GM12878 (cell line): ENCODE measurements at regions not wholly inside any gene's neighbourhood (a gene's known extent, or its start where the extent isn't known, plus 50 kb on each side); places are given as distances from the start of the nearest gene placed in this dataset.

Experiments used
- ATAC-seq: fragments of 200-7000 bp; cut with Tn5 transposase; 3 replicates; pipeline ENCODE4 v1.9.1; 2020; ENCODE audit warnings: mild to moderate bottlenecking, moderate library complexity
- BruUV-seq: library from RNA; stranded (reverse); fragments of 400-500 nt; replicated peaks from 2 replicates; lab custom pipeline; 2021; lab: Mats Ljungman, UMichigan
- CTCF ChIA-PET: fragments of 300-600 bp; sonication (Branson Sonifier 250); formaldehyde crosslinking; extraction: SDS; loops from one replicate; lab custom pipeline; 2021; ENCODE audit warnings: inconsistent platforms; lab: Yijun Ruan, JAX
- POLR2A ChIA-PET: fragments of 350-600 bp; formaldehyde crosslinking; extraction: SDS; loops from one replicate; lab custom pipeline; 2021; ENCODE audit warnings: inconsistent platforms; lab: Charles Lee
- RAD21 ChIA-PET: fragments of 300-600 bp; sonication (Branson Sonifier 250); formaldehyde crosslinking; loops from one replicate; lab custom pipeline; 2023; ENCODE audit warnings: antibody characterized with exemption; ENCODE audit not compliant: unreplicated experiment; lab: Charles Lee
- SMC1A ChIA-PET: fragments of 300-600 bp; sonication (Branson Sonifier 250); formaldehyde crosslinking; loops from one replicate; lab custom pipeline; 2023; ENCODE audit not compliant: unreplicated experiment, uncharacterized antibody; lab: Charles Lee
- DNase-seq: peaks from one replicate; pipeline ENCODE4 v3.0.0-alpha.2; 2011; ENCODE audit warnings: low read depth, low spot score
- FAIRE-seq: peaks from 3 replicates; lab custom pipeline; 2011; peaks lifted over from hg19 to GRCh38; lab: Jason Lieb, UNC
- H2AFZ ChIP-seq: 2 replicates; pipeline ENCODE4 v1.6.0; 2011; ENCODE audit warnings: low read depth, low read length, control low read depth; ENCODE audit not compliant: control insufficient read depth
- H3K27ac ChIP-seq: 2 replicates; pipeline ENCODE4 v1.5.1; 2011; ENCODE audit warnings: control low read depth; ENCODE audit not compliant: control insufficient read depth, insufficient read depth
- H3K27me3 ChIP-seq, 2 experiments: replicated peaks in 1 of 2; 2 replicates each; pipeline versions ENCODE4 v1.6.0 to v1.6.1; 2011; ENCODE audit warnings: low read length in 1 of 2; ENCODE audit not compliant: control insufficient read depth in 2 of 2, insufficient read depth in 2 of 2
- H3K36me3 ChIP-seq, 2 experiments: 2 replicates each; pipeline ENCODE4 v1.5.1; 2011; ENCODE audit warnings: low read length in 1 of 2; ENCODE audit not compliant: control insufficient read depth in 2 of 2, insufficient read depth in 2 of 2
- H3K4me1 ChIP-seq: 2 replicates; pipeline ENCODE4 v1.6.1; 2011; ENCODE audit warnings: mild to moderate bottlenecking, low read length, moderate library complexity, mixed read lengths; ENCODE audit not compliant: control insufficient read depth, insufficient read depth
- H3K4me2 ChIP-seq: 2 replicates; pipeline ENCODE4 v1.6.0; 2011; ENCODE audit warnings: control low read depth; ENCODE audit not compliant: control insufficient read depth, insufficient read depth
- H3K4me3 ChIP-seq: fragments of 200-600 bp; sonication (generic); 2 replicates; pipeline ENCODE4 v1.5.1; 2016
- H3K79me2 ChIP-seq: 2 replicates; pipeline ENCODE4 v1.6.0; 2011; ENCODE audit warnings: low read length; ENCODE audit not compliant: control insufficient read depth, insufficient read depth
- H3K9ac ChIP-seq: 2 replicates; pipeline ENCODE4 v1.8.0; 2011; ENCODE audit warnings: low read length, control low read depth, mixed read lengths; ENCODE audit not compliant: control insufficient read depth, insufficient read depth
- H3K9me3 ChIP-seq: replicated peaks from 3 replicates; pipeline ENCODE4 v1.5.1; 2011; ENCODE audit warnings: mild to moderate bottlenecking, low read length; ENCODE audit not compliant: control insufficient read depth, insufficient read depth
- H4K20me1 ChIP-seq: 2 replicates; pipeline ENCODE4 v1.6.0; 2011; ENCODE audit not compliant: control insufficient read depth, insufficient read depth
- BCL11A ChIP-seq: IDR thresholded peaks from 2 replicates; pipeline ENCODE4 v1.6.1; 2011; ENCODE audit warnings: low read depth, low read length
- BRCA1 ChIP-seq: IDR thresholded peaks from 2 replicates; pipeline ENCODE4 v1.6.1; 2011; ENCODE audit warnings: low read depth, low read length, improper control_type of control experiment
- CBFB ChIP-seq: IDR thresholded peaks from 2 replicates; pipeline ENCODE4 v1.6.1; 2016; ENCODE audit warnings: antibody characterized with exemption, low read depth
- CHD2 ChIP-seq: IDR thresholded peaks from 2 replicates; pipeline ENCODE4 v1.6.1; 2011; ENCODE audit warnings: low read depth, low read length, improper control_type of control experiment, borderline replicate concordance
- CREB1 ChIP-seq: IDR thresholded peaks from 2 replicates; pipeline ENCODE4 v1.6.1; 2012; ENCODE audit warnings: low read depth, mild to moderate bottlenecking, inconsistent platforms
- ESRRA ChIP-seq: IDR thresholded peaks from 2 replicates; pipeline ENCODE4 v1.6.1; 2012; ENCODE audit warnings: mild to moderate bottlenecking, low read length, improper control_type of control experiment
- FOXK2 ChIP-seq: fragments of 450-650 bp; IDR thresholded peaks from 2 replicates; pipeline ENCODE4 v1.6.1; 2017; ENCODE audit warnings: mild to moderate bottlenecking, moderate library complexity
- HDGF ChIP-seq: fragments of 450-650 bp; IDR thresholded peaks from 2 replicates; pipeline ENCODE4 v1.6.1; 2016; ENCODE audit warnings: antibody characterized with exemption
- IRF3 ChIP-seq: fragments of 450-650 bp; IDR thresholded peaks from 2 replicates; pipeline ENCODE4 v1.6.1; 2014; ENCODE audit warnings: mild to moderate bottlenecking
- IRF4 ChIP-seq: IDR thresholded peaks from 2 replicates; pipeline ENCODE4 v1.6.1; 2011; ENCODE audit warnings: low read depth, low read length
- MYC ChIP-seq: IDR thresholded peaks from 2 replicates; pipeline ENCODE4 v1.6.1; 2011; ENCODE audit warnings: mild to moderate bottlenecking, low read length, moderate library complexity, inconsistent platforms; ENCODE audit not compliant: insufficient read depth, insufficient replicate concordance, insufficient read length, severe bottlenecking
- NBN ChIP-seq: fragments of 450-650 bp; IDR thresholded peaks from 2 replicates; pipeline ENCODE4 v1.6.1; 2016
- NFYB ChIP-seq: IDR thresholded peaks from 2 replicates; pipeline ENCODE4 v1.6.1; 2011; ENCODE audit warnings: low read depth, mild to moderate bottlenecking, low read length, improper control_type of control experiment, moderate library complexity; ENCODE audit not compliant: insufficient read depth
- POLR2AphosphoS2 ChIP-seq: IDR thresholded peaks from 2 replicates; pipeline ENCODE4 v1.6.1; 2011; ENCODE audit warnings: low read depth, mild to moderate bottlenecking, low read length, improper control_type of control experiment, moderate library complexity
- POU2F2 ChIP-seq: IDR thresholded peaks from 3 replicates; pipeline ENCODE4 v1.6.1; 2011; ENCODE audit warnings: low read depth, mild to moderate bottlenecking, low read length, borderline replicate concordance
- RFX5 ChIP-seq: IDR thresholded peaks from 2 replicates; pipeline ENCODE4 v1.6.1; 2011; ENCODE audit warnings: low read depth, low read length, improper control_type of control experiment
- SMC3 ChIP-seq: IDR thresholded peaks from 2 replicates; pipeline ENCODE4 v1.6.1; 2011; ENCODE audit warnings: low read length, improper control_type of control experiment, borderline replicate concordance
- YY1 ChIP-seq: IDR thresholded peaks from 2 replicates; pipeline ENCODE4 v1.6.1; 2011; ENCODE audit warnings: low read depth, mild to moderate bottlenecking, low read length
- ZNF274 ChIP-seq: IDR thresholded peaks from one replicate; pipeline ENCODE4 v1.8.0; 2011; ENCODE audit not compliant: insufficient read length, insufficient read depth
- WGBS: methylation state at CpG from one replicate; pipeline ENCODE4 v1.1.6; 2016; ENCODE audit warnings: low lambda C conversion rate; ENCODE audit not compliant: insufficient replicate concordance, insufficient coverage; ENCODE audit errors: missing lambda C conversion rate; 5-methylcytosine and 5-hydroxymethylcytosine counted together
- in situ Hi-C: fragments of 300-500 bp; cut with MboI; formaldehyde crosslinking; loops from 9 replicates; pipeline ENCODE4 v1.14.3; 2018; ENCODE audit warnings: mixed read lengths
- intact Hi-C: fragments of 100-400 bp; cut with micrococcal nuclease; formaldehyde crosslinking; loops from one replicate; pipeline ENCODE4 v1.14.2; 2022; ENCODE audit not compliant: unreplicated experiment
- TF ChIP-seq, protein P1 (sequence below): fragments of 450-650 bp; IDR thresholded peaks from 2 replicates; pipeline ENCODE4 v1.6.1; 2017; ENCODE audit warnings: mild to moderate bottlenecking, moderate library complexity

DNA sequence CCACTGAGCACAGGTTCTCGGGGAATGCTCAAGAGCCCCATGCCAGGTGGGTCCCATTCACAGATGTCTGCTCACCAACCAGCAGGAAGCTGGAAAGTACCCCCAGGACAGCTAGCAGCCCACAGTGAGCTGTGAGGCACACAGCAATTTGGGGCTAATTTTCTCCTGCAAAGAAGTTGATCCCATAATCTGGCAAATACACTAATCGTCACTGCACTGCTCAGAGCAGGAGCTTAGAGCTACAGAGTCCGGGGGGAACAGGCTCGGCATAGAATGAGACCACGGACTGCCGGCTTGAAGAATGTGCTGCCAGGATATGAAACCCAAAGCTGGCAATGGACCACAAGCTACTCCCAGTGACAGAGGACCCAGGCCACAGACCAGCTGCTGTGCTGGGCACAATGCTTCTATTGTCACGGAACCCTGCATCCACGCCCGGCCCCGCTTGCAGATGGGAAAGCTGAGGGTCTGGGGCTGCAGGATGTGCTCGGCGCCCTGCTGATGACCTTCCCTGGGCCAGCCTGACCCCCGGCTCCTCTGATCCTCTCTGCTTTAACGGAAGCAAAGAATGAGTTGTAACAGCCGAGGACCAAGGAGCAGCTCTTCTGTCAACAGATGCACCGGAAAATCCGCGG, 239.7 kb downstream of the CTTN start:
- Histone ChIP-seq H3K27ac (no peak overlapping the region), H4K20me1 (no peaks in the 10 kb centered on the region), H3K9me3 (no peaks in the 10 kb centered on the region; the same call in 2 of the 3 replicates)
- no peak for FAIRE-seq
- no peak for DNase-seq
- POLR2A ChIA-PET: no interaction called here
- TF ChIP-seq NFYB (no peak), CHD2 (no peak), HDGF (no peak), CBFB (no peak), SMC3 (no peak), CREB1 (no peak), YY1 (no peak), NBN (no peak), ZNF274 (no peak), MYC (no peak), RFX5 (no peak), BCL11A (no peak), BRCA1 (no peak), ESRRA (no peak), POU2F2 (no peak), FOXK2 (no peak), IRF3 (no peak), POLR2AphosphoS2 (no peak), IRF4 (no peak)
- TF ChIP-seq, protein P1, sequence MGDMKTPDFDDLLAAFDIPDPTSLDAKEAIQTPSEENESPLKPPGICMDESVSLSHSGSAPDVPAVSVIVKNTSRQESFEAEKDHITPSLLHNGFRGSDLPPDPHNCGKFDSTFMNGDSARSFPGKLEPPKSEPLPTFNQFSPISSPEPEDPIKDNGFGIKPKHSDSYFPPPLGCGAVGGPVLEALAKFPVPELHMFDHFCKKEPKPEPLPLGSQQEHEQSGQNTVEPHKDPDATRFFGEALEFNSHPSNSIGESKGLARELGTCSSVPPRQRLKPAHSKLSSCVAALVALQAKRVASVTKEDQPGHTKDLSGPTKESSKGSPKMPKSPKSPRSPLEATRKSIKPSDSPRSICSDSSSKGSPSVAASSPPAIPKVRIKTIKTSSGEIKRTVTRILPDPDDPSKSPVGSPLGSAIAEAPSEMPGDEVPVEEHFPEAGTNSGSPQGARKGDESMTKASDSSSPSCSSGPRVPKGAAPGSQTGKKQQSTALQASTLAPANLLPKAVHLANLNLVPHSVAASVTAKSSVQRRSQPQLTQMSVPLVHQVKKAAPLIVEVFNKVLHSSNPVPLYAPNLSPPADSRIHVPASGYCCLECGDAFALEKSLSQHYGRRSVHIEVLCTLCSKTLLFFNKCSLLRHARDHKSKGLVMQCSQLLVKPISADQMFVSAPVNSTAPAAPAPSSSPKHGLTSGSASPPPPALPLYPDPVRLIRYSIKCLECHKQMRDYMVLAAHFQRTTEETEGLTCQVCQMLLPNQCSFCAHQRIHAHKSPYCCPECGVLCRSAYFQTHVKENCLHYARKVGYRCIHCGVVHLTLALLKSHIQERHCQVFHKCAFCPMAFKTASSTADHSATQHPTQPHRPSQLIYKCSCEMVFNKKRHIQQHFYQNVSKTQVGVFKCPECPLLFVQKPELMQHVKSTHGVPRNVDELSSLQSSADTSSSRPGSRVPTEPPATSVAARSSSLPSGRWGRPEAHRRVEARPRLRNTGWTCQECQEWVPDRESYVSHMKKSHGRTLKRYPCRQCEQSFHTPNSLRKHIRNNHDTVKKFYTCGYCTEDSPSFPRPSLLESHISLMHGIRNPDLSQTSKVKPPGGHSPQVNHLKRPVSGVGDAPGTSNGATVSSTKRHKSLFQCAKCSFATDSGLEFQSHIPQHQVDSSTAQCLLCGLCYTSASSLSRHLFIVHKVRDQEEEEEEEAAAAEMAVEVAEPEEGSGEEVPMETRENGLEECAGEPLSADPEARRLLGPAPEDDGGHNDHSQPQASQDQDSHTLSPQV: no peak
- TF ChIP-seq, all 136 proteins: peak for 0
- Histone ChIP-seq H3K27me3 (no peaks in the 10 kb centered on the region; a peak in 1 of 4 replicates), H3K79me2 (no peaks in the 10 kb centered on the region), H3K36me3 (no peaks in the 10 kb centered on the region), H2AFZ (no peak overlapping the region), H3K9ac (no peak overlapping the region), H3K4me3 (no peak overlapping the region), H3K4me2 (no peak overlapping the region), H3K4me1 (no peaks in the 10 kb centered on the region)
- no TSS peak for BruUV-seq
- in situ Hi-C loops: no loop called here
- WGBS: 53% methylated on average over 18 of the region's 18 CpGs
- intact Hi-C loops: no loop called here
- RAD21 ChIA-PET: no interaction called here
- SMC1A ChIA-PET: no interaction called here
- CTCF ChIA-PET: no interaction called here
- no peak for ATAC-seq
